Activated T-cell treated with anti-CD3 and anti-CD28 coated beads, Interleukin-2, amount 50 U/mL, for 72 hours (primary cell): ENCODE measurements at regions not wholly inside any gene's neighbourhood (a gene's known extent, or its start where the extent isn't known, plus 50 kb on each side); places are given as distances from the start of the nearest gene placed in this dataset.
"Not testable (repeated sequence)": the region's sequence is repeated elsewhere in the genome, so short reads cannot be mapped to it uniquely, and the experiment has no call there.

ENCODE experiments used
- ATAC-seq, 2 donors: fragments of 150-1000 bp; cut with Tn5 transposase; replicated peaks in 1 of 2; 2 replicates each; pipeline ENCODE4 v1.10.0; 2021; ENCODE audit warnings: moderate library complexity in 2 of 2, mild to moderate bottlenecking in 1 of 2
- DNase-seq, 2 donors: peaks; one replicate each; pipeline ENCODE4 v3.0.0; 2021 to 2022; ENCODE audit warnings: mixed read lengths in 1 of 2
- H3K27ac Mint-ChIP-seq: one replicate; pipeline ENCODE4 v1.8.0; 2022; ENCODE audit warnings: mild to moderate bottlenecking, moderate library complexity, mixed read lengths
- H3K27me3 Mint-ChIP-seq: one replicate; pipeline ENCODE4 v1.8.0; 2022; ENCODE audit warnings: low read depth, mixed read lengths
- H3K36me3 Mint-ChIP-seq, 2 donors: one replicate each; pipeline ENCODE4 v1.8.0; 2022; ENCODE audit warnings: mixed read lengths in 2 of 2, mild to moderate bottlenecking in 1 of 2; ENCODE audit not compliant: insufficient read depth in 2 of 2
- H3K4me1 Mint-ChIP-seq: one replicate; pipeline ENCODE4 v1.8.0; 2022; ENCODE audit warnings: low read depth, mixed read lengths
- H3K4me3 Mint-ChIP-seq, 2 donors: one replicate each; pipeline ENCODE4 v1.8.0; 2022; ENCODE audit warnings: mild to moderate bottlenecking in 2 of 2, mixed read lengths in 2 of 2, moderate library complexity in 2 of 2
- H3K9me3 Mint-ChIP-seq, 2 donors: one replicate each; pipeline ENCODE4 v1.8.0; 2022; ENCODE audit warnings: mixed read lengths in 2 of 2

- Mint-ChIP-seq H3K27me3 (peaks cover 5% of the 10 kb centered on the region), H3K27ac (no peak overlapping the region), H3K9me3 (no peaks in the 10 kb centered on the region), H3K4me1 (no peaks in the 10 kb centered on the region), H3K36me3 (peaks cover 0 to 2% of the 10 kb centered on the region in 2 donors), H3K4me3 (no peak overlapping the region)
- ATAC-seq = no peak
- no peak for DNase-seq
Observed at GRCh38 chr6:11404838-11405237, 132.7 kb upstream of the TMEM170B start.

GRCh38 chr6:11404081-11404480 lies 133.5 kb upstream of the TMEM170B start:
- H3K9me3 Mint-ChIP-seq = no peaks in the 10 kb centered on the region
- peaks cover 5% of the 10 kb centered on the region for H3K27me3 Mint-ChIP-seq
- no peak overlapping the region for H3K4me3 Mint-ChIP-seq
- no peak for ATAC-seq
- H3K4me1 Mint-ChIP-seq = no peaks in the 10 kb centered on the region
- no peak for DNase-seq
- H3K36me3 Mint-ChIP-seq = peaks cover 0 to 2% of the 10 kb centered on the region in 2 donors
- H3K27ac Mint-ChIP-seq = no peak overlapping the region

- Mint-ChIP-seq H3K36me3 (peaks cover 0 to 2% of the 10 kb centered on the region in 2 donors), H3K4me1 (no peaks in the 10 kb centered on the region), H3K27me3 (peaks cover 6% of the 10 kb centered on the region), H3K4me3 (no peak overlapping the region), H3K9me3 (no peaks in the 10 kb centered on the region), H3K27ac (no peak overlapping the region)
- no peak for ATAC-seq
- no peak for DNase-seq
Observed at GRCh38 chr6:11403035-11403601, 134.4 kb upstream of the TMEM170B start.

- not testable (repeated sequence) for H3K4me3 Mint-ChIP-seq, DNase-seq, H3K36me3 Mint-ChIP-seq, H3K9me3 Mint-ChIP-seq, H3K27ac Mint-ChIP-seq, H3K4me1 Mint-ChIP-seq, ATAC-seq
- H3K27me3 Mint-ChIP-seq = peaks cover 11% of the 10 kb centered on the region
Observed at GRCh38 chr6:11402581-11402980, 135.0 kb upstream of the TMEM170B start.

GRCh38 chr6:11401954-11402353 lies 135.6 kb upstream of the TMEM170B start:
- not testable (repeated sequence) for H3K27ac Mint-ChIP-seq, H3K9me3 Mint-ChIP-seq, H3K27me3 Mint-ChIP-seq, H3K4me3 Mint-ChIP-seq, H3K36me3 Mint-ChIP-seq, ATAC-seq, H3K4me1 Mint-ChIP-seq, DNase-seq

- H3K4me3 Mint-ChIP-seq = no peak overlapping the region
- ATAC-seq = no peak
- H3K4me1 Mint-ChIP-seq = no peaks in the 10 kb centered on the region
- no peak for DNase-seq
- H3K36me3 Mint-ChIP-seq = no peaks in the 10 kb centered on the region
- H3K9me3 Mint-ChIP-seq = peaks cover 3 to 7% of the 10 kb centered on the region in 2 donors
- H3K27ac Mint-ChIP-seq = no peak overlapping the region
- peaks cover 7% of the 10 kb centered on the region for H3K27me3 Mint-ChIP-seq
Observed at GRCh38 chr6:11398451-11399326, 138.9 kb upstream of the TMEM170B start.

GRCh38 chr6:11397622-11398450 lies 139.7 kb upstream of the TMEM170B start:
- no peaks in the 10 kb centered on the region for H3K4me1 Mint-ChIP-seq
- no peak for ATAC-seq
- peaks cover 7% of the 10 kb centered on the region for H3K27me3 Mint-ChIP-seq
- no peaks in the 10 kb centered on the region for H3K36me3 Mint-ChIP-seq
- no peak overlapping the region for H3K27ac Mint-ChIP-seq
- DNase-seq = no peak
- H3K9me3 Mint-ChIP-seq = peaks cover 3 to 7% of the 10 kb centered on the region in 2 donors
- H3K4me3 Mint-ChIP-seq = no peak overlapping the region

- peaks cover 0 to 2% of the 10 kb centered on the region in 2 donors for H3K36me3 Mint-ChIP-seq
- H3K4me1 Mint-ChIP-seq = no peaks in the 10 kb centered on the region
- ATAC-seq = peak in 1 of 2 donors; percentile 54
- H3K27ac Mint-ChIP-seq = no peak overlapping the region
- H3K27me3 Mint-ChIP-seq = peaks cover 7% of the 10 kb centered on the region
- no peak overlapping the region for H3K4me3 Mint-ChIP-seq
- peaks cover 5 to 7% of the 10 kb centered on the region in 2 donors for H3K9me3 Mint-ChIP-seq
- DNase-seq = no peak
Observed at GRCh38 chr6:11396860-11397259, 140.7 kb upstream of the TMEM170B start.

GRCh38 chr6:11393713-11394627 lies 143.6 kb upstream of the TMEM170B start:
- H3K27me3 Mint-ChIP-seq = peaks cover 7% of the 10 kb centered on the region
- ATAC-seq (no peak), DNase-seq (no peak)
- peaks cover 5 to 7% of the 10 kb centered on the region in 2 donors for H3K9me3 Mint-ChIP-seq
- H3K36me3 Mint-ChIP-seq = peaks cover 0 to 2% of the 10 kb centered on the region in 2 donors
- H3K27ac Mint-ChIP-seq = no peak overlapping the region
- H3K4me3 Mint-ChIP-seq = no peak overlapping the region
- no peaks in the 10 kb centered on the region for H3K4me1 Mint-ChIP-seq

GRCh38 chr6:11392778-11393507 lies 144.6 kb upstream of the TMEM170B start:
- H3K27ac Mint-ChIP-seq = no peak overlapping the region
- peaks cover 5 to 7% of the 10 kb centered on the region in 2 donors for H3K9me3 Mint-ChIP-seq
- no peak for DNase-seq
- H3K36me3 Mint-ChIP-seq = peaks cover 0 to 2% of the 10 kb centered on the region in 2 donors
- no peak overlapping the region for H3K4me3 Mint-ChIP-seq
- H3K27me3 Mint-ChIP-seq = peaks cover 4% of the 10 kb centered on the region
- no peaks in the 10 kb centered on the region for H3K4me1 Mint-ChIP-seq
- ATAC-seq = no peak

- ATAC-seq (no peak), DNase-seq (no peak)
- peaks cover under 1% of the 10 kb centered on the region for H3K4me1 Mint-ChIP-seq
- H3K27me3 Mint-ChIP-seq = no peaks in the 10 kb centered on the region
- H3K36me3 Mint-ChIP-seq = peaks cover 0 to 2% of the 10 kb centered on the region in 2 donors
- H3K9me3 Mint-ChIP-seq = peaks cover 4% of the 10 kb centered on the region in 2 donors
- no peak overlapping the region for H3K4me3 Mint-ChIP-seq
- H3K27ac Mint-ChIP-seq = no peak overlapping the region
Observed at GRCh38 chr6:11391934-11392777, 145.4 kb upstream of the TMEM170B start.
